HEK293T (cell line): ENCODE measurements at regions not wholly inside any gene's neighbourhood (a gene's known extent, or its start where the extent isn't known, plus 50 kb on each side); places are given as distances from the start of the nearest gene placed in this dataset.
A peak's percentile ranks its signal among the peaks of the same experiment; 100 is the strongest.

Source experiments
- CTCF ChIA-PET: fragments of 350-600 bp; formaldehyde crosslinking; extraction: SDS; loops from one replicate; lab custom pipeline; 2021; ENCODE audit warnings: antibody characterized with exemption, inconsistent platforms; lab: Yijun Ruan, JAX
- POLR2A ChIA-PET: fragments of 350-600 bp; formaldehyde crosslinking; extraction: SDS; loops from one replicate; lab custom pipeline; 2020; ENCODE audit warnings: antibody characterized with exemption, inconsistent platforms; lab: Yijun Ruan, JAX
- DNase-seq: peaks from one replicate; pipeline ENCODE4 v3.0.0; 2012; ENCODE audit warnings: mixed read lengths; ENCODE audit errors: extremely low spot score
- ARNT ChIP-seq: fragments of 450-650 bp; IDR thresholded peaks from 2 replicates; pipeline ENCODE4 v1.6.1; 2017; ENCODE audit warnings: mild to moderate bottlenecking
- BHLHE40 ChIP-seq: fragments of 450-650 bp; IDR thresholded peaks from 2 replicates; pipeline ENCODE4 v1.6.1; 2016; ENCODE audit warnings: mild to moderate bottlenecking, moderate library complexity, borderline replicate concordance
- CTBP1 ChIP-seq: fragments of 450-650 bp; IDR thresholded peaks from 2 replicates; pipeline ENCODE4 v1.6.1; 2016; ENCODE audit warnings: borderline replicate concordance
- ELF4 ChIP-seq: fragments of 450-650 bp; IDR thresholded peaks from 2 replicates; pipeline ENCODE4 v1.6.1; 2017; ENCODE audit warnings: antibody characterized with exemption
- FOXA1 ChIP-seq: fragments of 450-650 bp; IDR thresholded peaks from 2 replicates; pipeline ENCODE4 v1.6.1; 2016; ENCODE audit warnings: mild to moderate bottlenecking
- FOXK2 ChIP-seq: fragments of 450-650 bp; IDR thresholded peaks from 2 replicates; pipeline ENCODE4 v1.6.1; 2016; ENCODE audit warnings: mild to moderate bottlenecking
- FOXM1 ChIP-seq: fragments of 450-650 bp; IDR thresholded peaks from 2 replicates; pipeline ENCODE4 v1.6.1; 2017; ENCODE audit warnings: mild to moderate bottlenecking, borderline replicate concordance
- HDGF ChIP-seq: fragments of 450-650 bp; IDR thresholded peaks from 2 replicates; pipeline ENCODE4 v1.6.1; 2017; ENCODE audit warnings: antibody characterized with exemption, borderline replicate concordance
- L3MBTL2 ChIP-seq: fragments of 450-650 bp; conservative IDR thresholded peaks from 2 replicates; pipeline ENCODE4 v1.6.1; 2016; ENCODE audit warnings: mild to moderate bottlenecking
- LEF1 ChIP-seq: fragments of 450-650 bp; IDR thresholded peaks from 2 replicates; pipeline ENCODE4 v1.6.1; 2017; ENCODE audit warnings: mild to moderate bottlenecking, borderline replicate concordance
- NFRKB ChIP-seq: fragments of 450-650 bp; IDR thresholded peaks from 2 replicates; pipeline ENCODE4 v1.6.1; 2016; ENCODE audit warnings: mild to moderate bottlenecking, moderate library complexity
- SP1 ChIP-seq: fragments of 450-650 bp; IDR thresholded peaks from 2 replicates; pipeline ENCODE4 v1.6.1; 2017
- SUZ12 ChIP-seq: fragments of 450-650 bp; IDR thresholded peaks from 2 replicates; pipeline ENCODE4 v1.6.1; 2016; ENCODE audit warnings: mild to moderate bottlenecking
- TARDBP ChIP-seq: fragments of 450-650 bp; IDR thresholded peaks from 2 replicates; pipeline ENCODE4 v1.6.1; 2016
- ZNF384 ChIP-seq: fragments of 450-650 bp; IDR thresholded peaks from 2 replicates; pipeline ENCODE4 v1.6.1; 2016
- TF ChIP-seq, protein P1 (sequence below): fragments of 450-650 bp; IDR thresholded peaks from 2 replicates; pipeline ENCODE4 v1.6.1; 2016

GRCh38 chr18:8504880-8505435, 104.3 kb upstream of the RAB12 start:
- ChIA-PET CTCF (no interaction called here), POLR2A (no interaction called here)
- no peak for DNase-seq
- TF ChIP-seq ELF4, result no peak
- no peak for TF ChIP-seq SUZ12
- TF ChIP-seq SP1, result no peak
- no peak for TF ChIP-seq CTBP1
- TF ChIP-seq NFRKB, result no peak
- TF ChIP-seq, protein P1, sequence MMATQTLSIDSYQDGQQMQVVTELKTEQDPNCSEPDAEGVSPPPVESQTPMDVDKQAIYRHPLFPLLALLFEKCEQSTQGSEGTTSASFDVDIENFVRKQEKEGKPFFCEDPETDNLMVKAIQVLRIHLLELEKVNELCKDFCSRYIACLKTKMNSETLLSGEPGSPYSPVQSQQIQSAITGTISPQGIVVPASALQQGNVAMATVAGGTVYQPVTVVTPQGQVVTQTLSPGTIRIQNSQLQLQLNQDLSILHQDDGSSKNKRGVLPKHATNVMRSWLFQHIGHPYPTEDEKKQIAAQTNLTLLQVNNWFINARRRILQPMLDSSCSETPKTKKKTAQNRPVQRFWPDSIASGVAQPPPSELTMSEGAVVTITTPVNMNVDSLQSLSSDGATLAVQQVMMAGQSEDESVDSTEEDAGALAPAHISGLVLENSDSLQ, result no peak
- no peak for TF ChIP-seq LEF1
- no peak for TF ChIP-seq L3MBTL2
- no peak for TF ChIP-seq ZNF384
- TF ChIP-seq BHLHE40, result no peak

DNA sequence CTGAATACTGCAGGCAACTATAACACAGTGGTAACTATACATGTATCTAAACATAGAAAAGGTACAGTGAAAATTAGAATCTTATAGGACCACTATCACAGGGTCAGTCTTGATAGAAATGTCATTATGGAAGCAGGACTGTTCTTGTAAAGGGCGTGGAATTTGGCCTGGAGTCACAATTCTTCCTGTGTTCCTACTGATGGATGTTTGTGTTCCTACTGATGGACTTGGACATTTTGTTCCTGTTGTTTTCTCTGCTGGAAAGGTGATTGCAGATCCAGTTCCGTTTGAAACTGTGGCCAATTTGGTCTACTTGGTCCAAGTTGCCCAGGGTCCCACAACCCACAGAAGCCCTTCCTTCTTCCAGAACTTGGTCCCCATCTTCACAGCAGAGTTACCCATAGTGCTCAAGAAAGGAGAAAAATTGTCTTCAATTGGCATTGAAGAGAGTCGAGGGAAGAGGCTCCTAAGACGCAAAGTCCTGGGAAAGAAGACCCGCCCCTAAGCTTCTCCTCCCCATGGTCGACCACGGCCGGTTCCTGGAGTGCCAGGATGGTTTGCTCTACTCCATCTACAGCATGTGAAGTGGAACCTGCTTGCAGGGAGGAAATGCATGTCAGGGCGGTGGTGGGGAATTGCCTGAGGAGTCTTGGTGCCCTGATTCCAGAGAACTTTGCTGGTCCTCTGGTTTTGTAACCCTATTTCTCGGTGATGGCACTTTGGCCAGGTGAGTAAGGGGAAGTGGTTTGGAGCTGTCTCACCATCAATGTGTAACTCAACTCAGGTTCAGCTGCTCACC, 102.8 kb upstream of the RAB12 start:
- no peak for DNase-seq
- ChIA-PET POLR2A (no interaction called here), CTCF (no interaction called here)
- TF ChIP-seq ARNT (no peak), FOXM1 (no peak), ZNF384 (no peak), SP1 (no peak), FOXK2 (no peak), TARDBP (no peak), FOXA1 (no peak), HDGF (no peak), CTBP1 (no peak), L3MBTL2 (no peak)

- ChIA-PET POLR2A (no interaction called here), CTCF (no interaction called here)
- peak; percentile 19 for DNase-seq
These were observed 101.9 kb upstream of the RAB12 start for GRCh38 chr18:8507361-8507760.

DNA sequence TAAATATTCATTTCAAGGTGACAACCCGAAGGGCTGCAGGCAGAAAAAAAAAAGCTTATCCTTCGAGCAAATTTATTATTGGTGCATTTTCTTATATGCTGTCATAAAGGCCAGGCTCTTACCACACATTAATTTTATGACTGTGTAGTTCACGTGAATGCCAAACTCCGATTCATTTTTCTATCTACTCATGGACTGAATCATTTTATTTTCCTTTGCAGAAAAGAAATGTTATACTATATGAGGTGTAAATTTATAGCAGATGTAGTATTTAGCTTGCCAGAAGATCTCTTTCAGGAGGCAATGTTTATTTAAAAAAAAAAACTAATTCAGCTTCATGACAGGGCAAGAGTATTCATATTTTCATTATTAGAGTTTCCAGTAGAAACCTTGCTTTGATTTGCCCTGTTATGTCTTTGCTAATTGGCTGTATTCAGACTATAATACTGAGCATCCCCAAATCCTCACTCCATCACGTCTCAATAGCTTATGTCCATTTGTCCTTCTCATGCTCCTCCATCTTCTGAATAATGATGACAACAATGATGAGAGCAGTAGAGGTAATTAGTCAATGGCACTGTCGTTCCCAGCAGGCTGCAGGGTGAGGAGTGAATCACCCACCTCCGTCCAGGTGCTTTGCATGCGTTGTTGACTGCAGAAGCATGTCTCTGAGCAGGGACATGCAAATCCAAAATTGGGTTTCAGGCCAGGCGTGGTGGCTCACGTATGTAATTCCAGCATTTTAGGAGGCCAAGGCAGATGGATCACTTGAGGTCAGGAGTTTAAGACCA, 101.1 kb upstream of the RAB12 start:
- ChIA-PET CTCF (interaction anchor here (0.7 to 1.2 kb wide), 2 partner anchors 11 to 30 kb away, joined by 3 to 4 read pairs; no protein-coding TSS in a partner anchor), POLR2A (no interaction called here)
- no peak for TF ChIP-seq FOXA1
- TF ChIP-seq, protein P1, result no peak
- no peak for TF ChIP-seq L3MBTL2
- no peak for TF ChIP-seq FOXM1
- TF ChIP-seq ELF4, result no peak
- TF ChIP-seq ZNF384, result no peak
- no peak for TF ChIP-seq SUZ12
- TF ChIP-seq HDGF, result no peak
- no peak for TF ChIP-seq BHLHE40
- no peak for TF ChIP-seq NFRKB
- no peak for TF ChIP-seq LEF1
- TF ChIP-seq SP1, result no peak
- TF ChIP-seq ARNT, result no peak
- no peak for TF ChIP-seq FOXK2
- no peak for DNase-seq

More at GRCh38 chr18:8507361-8507760, 101.9 kb upstream of the RAB12 start:
- TF ChIP-seq ELF4 (no peak), FOXM1 (no peak), SP1 (no peak), ZNF384 (no peak), FOXA1 (no peak), L3MBTL2 (no peak), FOXK2 (no peak), TARDBP (no peak), CTBP1 (no peak), ARNT (no peak), SUZ12 (no peak), BHLHE40 (no peak), NFRKB (no peak), HDGF (no peak), LEF1 (no peak)
- TF ChIP-seq, protein P1, result no peak

- no peak for TF ChIP-seq ZNF384
- TF ChIP-seq NFRKB, result no peak
- TF ChIP-seq, protein P1, result no peak
- TF ChIP-seq ARNT, result no peak
- ChIA-PET CTCF (interaction anchor here (0.8 kb wide), 1 partner anchor 35 kb away, joined by 3 read pairs; no protein-coding TSS in a partner anchor), POLR2A (no interaction called here)
- DNase-seq, result no peak
These were observed 96.0 kb upstream of the RAB12 start for GRCh38 chr18:8513249-8513648.
